ENCODE measurements at regions not wholly inside any gene's neighbourhood (a gene's known extent, or its start where the extent isn't known, plus 50 kb on each side); places are given as distances from the start of the nearest gene placed in this dataset.
A peak's percentile ranks its signal among the peaks of the same experiment; 100 is the strongest.

DNA sequence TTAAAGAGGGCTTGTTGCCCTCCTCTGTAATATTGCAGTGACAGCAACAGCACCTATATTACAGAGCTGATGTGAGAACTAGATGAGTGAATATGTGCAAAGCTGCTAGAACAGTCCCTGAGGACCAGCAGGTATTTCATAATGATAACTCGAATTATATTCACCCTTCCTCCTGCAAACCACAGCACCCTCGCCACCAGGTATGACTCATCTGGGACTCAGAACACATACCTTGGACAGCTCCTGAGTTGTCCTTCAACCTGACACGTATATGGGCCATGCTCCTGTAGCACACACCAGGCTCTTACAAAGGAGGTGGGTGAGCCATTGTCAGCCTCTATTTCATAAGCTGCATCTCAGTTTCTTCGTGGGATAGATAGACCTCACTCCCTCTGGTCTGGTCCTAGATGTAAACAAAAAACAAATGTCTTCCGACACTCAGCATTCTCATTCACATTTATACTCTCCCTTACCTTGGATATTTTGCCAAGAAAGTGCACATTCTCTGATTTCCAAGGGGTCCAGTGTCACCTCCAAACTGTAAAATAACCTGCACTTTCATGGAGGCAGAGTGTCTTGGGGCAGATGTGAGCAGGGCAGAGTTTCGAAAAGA lies 124.5 kb downstream of the TLE3 start:
- no peak overlapping the region for H4K91ac ChIP-seq (ENCODE audit: insufficient read depth, low read depth, low read length)
- no peak overlapping the region for H2AK9ac ChIP-seq (replicated peaks; ENCODE audit: low read depth, low read length, poor library complexity)
- H2BK5ac ChIP-seq (ENCODE audit: low read depth, low read length, poor library complexity, severe bottlenecking): no peak overlapping the region
- no peak overlapping the region for H3K4me3 ChIP-seq (ENCODE audit: insufficient read depth, low read depth, low read length)
- H3K9me3 ChIP-seq (ENCODE audit: control insufficient read depth, insufficient read depth, low read length): no peaks in the 10 kb centered on the region
- no peak overlapping the region for H2BK20ac ChIP-seq (ENCODE audit: low read depth, low read length)
- H3K27ac ChIP-seq (ENCODE audit: insufficient read depth, low read length): no peak overlapping the region
- WGBS, 2 experiments (ENCODE audit: extremely low coverage in 2 of 2, insufficient read length in 1 of 2): 0% methylated on average over 1 of the region's 6 CpGs; no CpG with 5 or more reads in 1 of the 2 experiments
- no peaks in the 10 kb centered on the region for H3K4me1 ChIP-seq (ENCODE audit: control insufficient read depth, insufficient read depth, low read length)
- H3K9ac ChIP-seq (ENCODE audit: low read depth, low read length): no peak overlapping the region
- H3K14ac ChIP-seq (replicated peaks; ENCODE audit: low read depth, low read length): no peak overlapping the region
- no peak overlapping the region for H3K56ac ChIP-seq (ENCODE audit: extremely low read depth, insufficient read depth, low read length)
- DNase-seq (peak; percentile 37), ATAC-seq (ENCODE audit: low read depth) (no peak)
- H4K8ac ChIP-seq (ENCODE audit: low read depth in 2 of 2, low read length in 2 of 2): no peak overlapping the region
- ChIA-PET POLR2A (ENCODE audit: unreplicated experiment) (no interaction called here), CTCF (no interaction called here)
- H3K4me2 ChIP-seq (ENCODE audit: low read depth, low read length): no peak overlapping the region
- H3K27me3 ChIP-seq (ENCODE audit: control insufficient read depth, insufficient read depth, low read length): peaks cover 23% of the 10 kb centered on the region
- no peak overlapping the region for H3K18ac ChIP-seq (ENCODE audit: low read depth, low read length)
- H3K4ac ChIP-seq (ENCODE audit: low read depth, low read length): no peak overlapping the region
- no peaks in the 10 kb centered on the region for H3K79me1 ChIP-seq (ENCODE audit: low read depth in 1 of 2, low read length in 2 of 2)
- no peak for TF ChIP-seq RFX5 (IDR thresholded peaks at IDR 0.05; ENCODE audit: low read depth, low read length)
- TF ChIP-seq, protein P1, sequence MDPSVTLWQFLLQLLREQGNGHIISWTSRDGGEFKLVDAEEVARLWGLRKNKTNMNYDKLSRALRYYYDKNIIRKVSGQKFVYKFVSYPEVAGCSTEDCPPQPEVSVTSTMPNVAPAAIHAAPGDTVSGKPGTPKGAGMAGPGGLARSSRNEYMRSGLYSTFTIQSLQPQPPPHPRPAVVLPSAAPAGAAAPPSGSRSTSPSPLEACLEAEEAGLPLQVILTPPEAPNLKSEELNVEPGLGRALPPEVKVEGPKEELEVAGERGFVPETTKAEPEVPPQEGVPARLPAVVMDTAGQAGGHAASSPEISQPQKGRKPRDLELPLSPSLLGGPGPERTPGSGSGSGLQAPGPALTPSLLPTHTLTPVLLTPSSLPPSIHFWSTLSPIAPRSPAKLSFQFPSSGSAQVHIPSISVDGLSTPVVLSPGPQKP (IDR thresholded peaks at IDR 0.05; ENCODE audit: borderline replicate concordance, low read depth, low read length): no peak
- TF ChIP-seq NFE2L2 (IDR thresholded peaks at IDR 0.05; ENCODE audit: low read depth, low read length): no peak
- no peak for TF ChIP-seq BHLHE40 (IDR thresholded peaks at IDR 0.05; ENCODE audit: low read depth, low read length)
- no peak for TF ChIP-seq RCOR1 (IDR thresholded peaks at IDR 0.05; ENCODE audit: insufficient replicate concordance, low read length)
- no peak for TF ChIP-seq SMC3 (IDR thresholded peaks at IDR 0.05; ENCODE audit: low read depth, low read length)
- no peak for TF ChIP-seq CEBPB (IDR thresholded peaks at IDR 0.05; ENCODE audit: low read depth, low read length)
- no peak for TF ChIP-seq MAZ (IDR thresholded peaks at IDR 0.05; ENCODE audit: borderline replicate concordance, low read depth, low read length)
- no peak for TF ChIP-seq MAFK (IDR thresholded peaks at IDR 0.05; ENCODE audit: low read depth, low read length)
- TF ChIP-seq, protein P2, sequence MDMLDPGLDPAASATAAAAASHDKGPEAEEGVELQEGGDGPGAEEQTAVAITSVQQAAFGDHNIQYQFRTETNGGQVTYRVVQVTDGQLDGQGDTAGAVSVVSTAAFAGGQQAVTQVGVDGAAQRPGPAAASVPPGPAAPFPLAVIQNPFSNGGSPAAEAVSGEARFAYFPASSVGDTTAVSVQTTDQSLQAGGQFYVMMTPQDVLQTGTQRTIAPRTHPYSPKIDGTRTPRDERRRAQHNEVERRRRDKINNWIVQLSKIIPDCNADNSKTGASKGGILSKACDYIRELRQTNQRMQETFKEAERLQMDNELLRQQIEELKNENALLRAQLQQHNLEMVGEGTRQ (IDR thresholded peaks at IDR 0.05; ENCODE audit: low read depth, low read length): no peak
- TF ChIP-seq FOS (IDR thresholded peaks at IDR 0.05; ENCODE audit: low read depth, low read length): no peak
- H2AK5ac ChIP-seq (ENCODE audit: low read depth, low read length): no peak overlapping the region
- intact Hi-C loops (cut with micrococcal nuclease): loop anchor here (10.0 kb wide), 1 partner anchor 498 kb away; no protein-coding TSS in a partner anchor
- no peaks in the 10 kb centered on the region for H3K36me3 ChIP-seq (ENCODE audit: control insufficient read depth, insufficient read depth, low read length)
- H4K20me1 ChIP-seq (ENCODE audit: insufficient read depth, low read length): no peaks in the 10 kb centered on the region
- dilution Hi-C loops (cut with HindIII; ENCODE audit: low sequenced_read_pairs, unreplicated experiment): no loop called here
- no peak overlapping the region for H2BK120ac ChIP-seq (ENCODE audit: low read depth, low read length)
- BruUV-seq (replicated peaks): no TSS peak
- no peaks in the 10 kb centered on the region for H3K9me1 ChIP-seq (ENCODE audit: insufficient read depth, low read length)
- H2AFZ ChIP-seq (replicated peaks; ENCODE audit: low read length, poor library complexity): peak overlapping the region; percentile 5
- H2BK15ac ChIP-seq (ENCODE audit: low read depth, low read length): no peak overlapping the region
- in situ Hi-C loops (cut with MboI; ENCODE audit: low sequenced_read_pairs): no loop called here
- H4K5ac ChIP-seq (ENCODE audit: low read depth, low read length): no peak overlapping the region
- no peak overlapping the region for H3K23ac ChIP-seq (ENCODE audit: low read depth, low read length)
